SKM-1 treated with dmso at 0.1 percent for 144 hours (cell line): ENCODE measurements at regions not wholly inside any gene's neighbourhood (a gene's known extent, or its start where the extent isn't known, plus 50 kb on each side); places are given as distances from the start of the nearest gene placed in this dataset.
"Not testable (repeated sequence)": the region's sequence is repeated elsewhere in the genome, so short reads cannot be mapped to it uniquely, and the experiment has no call there.

Experiments used
- DNase-seq: peaks from one replicate; lab custom pipeline; 2025; ENCODE audit not compliant: unreplicated experiment; lab: John Stamatoyannopoulos, UW

- DNase-seq = no peak
These were observed 122.6 kb downstream of the INHBA start for GRCh38 chr7:41579961-41580935.

- no peak for DNase-seq
These were observed 124.2 kb downstream of the INHBA start for GRCh38 chr7:41578700-41579099.

DNA sequence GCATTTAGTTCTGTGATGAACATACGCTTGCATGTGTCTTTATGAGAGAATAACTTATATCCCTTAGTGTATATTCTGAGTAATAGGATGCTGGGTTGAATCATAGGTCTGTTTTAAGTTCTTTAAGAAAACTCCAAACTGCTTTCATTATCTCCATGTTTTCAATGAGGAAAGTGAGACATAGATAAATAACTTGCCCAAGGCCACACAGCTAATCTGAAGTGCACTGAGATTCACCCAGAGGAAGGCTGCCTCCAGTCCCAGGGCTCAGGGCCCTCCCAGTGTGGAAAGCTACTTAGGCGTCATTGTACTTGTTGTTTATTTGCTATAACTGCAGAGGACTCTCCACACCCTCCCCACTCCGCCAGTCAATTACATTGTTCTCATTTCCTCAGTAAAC, 126.7 kb downstream of the INHBA start:
- DNase-seq = no peak

- no peak for DNase-seq
These were observed 128.5 kb downstream of the INHBA start for GRCh38 chr7:41574377-41574776.

- DNase-seq = no peak
These were observed 129.0 kb downstream of the INHBA start for GRCh38 chr7:41573862-41574261.

DNA sequence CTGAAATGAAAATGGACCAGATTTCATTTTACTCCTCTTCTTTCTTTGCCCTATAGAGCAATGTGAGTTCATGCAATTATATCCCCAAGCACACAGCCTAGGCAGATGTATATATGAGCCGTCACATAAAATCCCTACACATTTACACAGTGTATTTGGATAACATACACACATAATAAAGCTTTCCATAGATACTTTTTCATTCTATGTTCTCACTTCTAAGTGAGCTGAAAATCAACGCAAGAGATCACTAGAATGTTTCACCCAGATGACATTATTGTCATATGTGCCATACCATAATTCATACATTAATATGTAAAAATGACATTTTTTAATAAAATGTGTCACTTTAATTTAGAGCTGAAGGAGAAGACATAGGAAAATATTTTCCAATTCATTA, 129.4 kb downstream of the INHBA start:
- DNase-seq = no peak

GRCh38 chr7:41573015-41573414, 129.9 kb downstream of the INHBA start:
- DNase-seq = no peak

DNA sequence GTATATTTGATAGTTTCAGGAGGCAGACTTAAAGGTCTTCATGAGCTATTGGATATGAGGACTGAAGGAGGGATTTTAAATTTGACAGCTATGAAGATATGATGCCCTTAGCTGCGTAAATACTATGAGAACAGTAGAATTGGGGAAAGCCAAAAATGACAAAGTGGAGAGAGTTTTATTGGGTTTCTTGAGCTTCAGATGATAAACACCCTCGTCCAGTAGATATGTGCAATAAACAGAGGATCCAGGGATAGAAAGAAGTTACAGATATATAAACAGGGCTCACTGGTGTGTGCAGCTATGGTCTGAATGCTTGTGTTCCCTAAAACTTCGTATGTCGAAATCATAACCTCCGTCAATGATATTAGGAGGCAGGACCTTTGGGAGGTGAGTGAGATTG, 131.3 kb downstream of the INHBA start:
- DNase-seq = no peak

GRCh38 chr7:41570766-41571165, 132.1 kb downstream of the INHBA start:
- DNase-seq = no peak

GRCh38 chr7:41568135-41568534, 134.8 kb downstream of the INHBA start:
- DNase-seq = no peak

DNA sequence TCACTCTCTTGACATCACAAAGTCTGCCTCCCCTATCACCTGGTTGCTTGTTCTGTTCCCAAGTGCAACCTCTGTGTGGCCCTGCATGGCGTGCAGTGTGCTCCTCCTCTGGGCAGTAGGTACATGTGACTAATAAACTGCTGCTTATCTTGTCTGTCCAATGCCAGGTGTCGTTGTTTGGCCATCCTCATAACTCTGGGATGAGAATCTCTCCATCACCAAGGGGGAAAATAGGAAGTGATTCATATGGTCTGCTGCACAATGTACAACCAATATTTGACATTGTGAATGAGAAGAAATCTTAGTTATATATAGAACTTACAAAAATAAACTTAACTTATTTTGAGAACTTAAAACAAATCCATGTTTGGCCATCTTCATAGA, 135.2 kb downstream of the INHBA start:
- no peak for DNase-seq

- peak; percentile 78 for DNase-seq
These were observed 135.7 kb downstream of the INHBA start for GRCh38 chr7:41567031-41567730.

DNA sequence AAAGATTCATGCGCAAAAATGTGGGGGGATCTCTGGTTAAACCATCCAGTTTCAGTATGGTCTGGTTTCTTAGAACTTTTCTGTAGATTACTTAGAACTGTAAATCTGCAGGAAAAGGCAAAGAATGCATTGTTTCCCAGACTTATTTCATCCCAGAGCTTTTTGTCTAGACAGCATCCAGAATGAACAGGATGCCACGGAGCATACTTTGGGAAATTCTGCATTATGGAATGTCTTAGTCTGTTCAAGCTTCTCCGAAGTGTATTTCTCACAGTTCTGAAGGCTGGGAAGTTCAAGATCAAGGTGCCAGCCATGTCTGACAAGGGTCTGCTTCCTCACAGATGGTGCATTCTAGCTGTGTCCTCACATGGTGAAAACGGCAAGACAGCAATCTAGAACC, 136.3 kb downstream of the INHBA start:
- DNase-seq = no peak

DNA sequence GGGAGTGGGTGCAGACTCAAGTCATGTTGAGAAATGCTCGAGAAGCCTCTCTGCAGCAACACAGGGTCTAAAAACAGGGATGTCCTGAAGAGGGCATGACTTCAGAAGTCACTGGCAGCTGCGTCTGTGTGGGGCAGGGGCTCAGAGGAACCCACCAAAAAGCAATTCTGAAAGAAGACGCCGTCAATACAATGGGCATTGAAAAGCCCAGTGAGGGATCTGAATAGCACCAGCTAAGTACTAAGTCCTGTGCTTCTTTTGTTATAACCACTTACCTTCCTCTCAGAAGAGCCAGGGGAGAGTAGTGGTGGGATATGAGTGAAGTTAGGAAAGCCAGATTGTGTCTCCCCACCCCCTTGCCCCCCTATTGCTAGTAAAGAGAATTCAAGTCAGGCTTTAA, 137.2 kb downstream of the INHBA start:
- DNase-seq = no peak

- DNase-seq = no peak
These were observed 143.5 kb downstream of the INHBA start for GRCh38 chr7:41559426-41559825.

DNA sequence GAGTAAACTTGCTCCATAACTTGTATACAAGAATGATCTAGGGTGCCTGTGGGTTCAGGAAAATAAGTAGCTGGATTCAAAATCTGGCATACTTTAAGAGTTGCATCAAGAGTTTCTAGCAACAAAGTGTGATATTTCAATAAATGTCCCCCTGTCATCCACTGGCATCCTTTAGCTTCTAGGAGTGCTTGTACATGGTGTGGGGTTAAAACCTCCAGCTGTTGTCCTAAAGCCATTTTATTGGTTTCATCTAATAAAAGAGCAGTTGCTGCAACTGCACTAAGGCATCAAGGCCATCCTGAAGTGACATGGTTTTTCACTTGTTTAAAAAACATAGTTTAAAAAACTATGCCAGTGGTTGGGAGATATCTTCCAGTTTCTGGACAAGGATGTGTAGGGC, 148.4 kb downstream of the INHBA start:
- no peak for DNase-seq

DNA sequence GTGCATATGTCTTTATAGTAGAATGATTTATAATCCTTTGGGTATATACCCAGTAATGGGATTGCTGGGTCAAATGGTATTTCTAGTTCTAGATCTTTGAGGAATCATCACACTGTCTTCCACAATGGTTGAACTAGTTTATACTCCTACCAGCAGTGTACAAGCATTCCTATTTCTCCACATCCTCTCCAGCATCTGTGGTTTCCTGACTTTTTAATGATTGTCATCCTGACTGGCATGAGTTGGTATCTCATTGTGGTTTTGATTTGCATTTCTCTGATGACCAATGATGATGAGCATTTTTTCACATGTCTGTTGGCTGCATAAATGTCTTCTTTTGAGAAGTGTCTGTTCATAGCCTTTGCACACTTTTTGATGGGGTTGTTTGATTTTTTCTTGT, 152.8 kb downstream of the INHBA start:
- not testable (repeated sequence) for DNase-seq

- no peak for DNase-seq
These were observed 158.6 kb downstream of the INHBA start for GRCh38 chr7:41544241-41544640.

GRCh38 chr7:41540601-41541000, 162.3 kb downstream of the INHBA start:
- DNase-seq = no peak

GRCh38 chr7:41538810-41539724, 163.8 kb downstream of the INHBA start:
- no peak for DNase-seq
